HG03565 (cell line): ENCODE measurements at regions not wholly inside any gene's neighbourhood (a gene's known extent, or its start where the extent isn't known, plus 50 kb on each side); places are given as distances from the start of the nearest gene placed in this dataset.
A peak's percentile ranks its signal among the peaks of the same experiment; 100 is the strongest.
"Not testable (repeated sequence)": the region's sequence is repeated elsewhere in the genome, so short reads cannot be mapped to it uniquely, and the experiment has no call there.

Source experiments
- ATAC-seq: cut with Tn5 transposase; IDR thresholded peaks from one replicate; pipeline ENCODE4 v1.9.1; 2021; ENCODE audit warnings: mild to moderate bottlenecking, moderate library complexity; ENCODE audit not compliant: unreplicated experiment

DNA sequence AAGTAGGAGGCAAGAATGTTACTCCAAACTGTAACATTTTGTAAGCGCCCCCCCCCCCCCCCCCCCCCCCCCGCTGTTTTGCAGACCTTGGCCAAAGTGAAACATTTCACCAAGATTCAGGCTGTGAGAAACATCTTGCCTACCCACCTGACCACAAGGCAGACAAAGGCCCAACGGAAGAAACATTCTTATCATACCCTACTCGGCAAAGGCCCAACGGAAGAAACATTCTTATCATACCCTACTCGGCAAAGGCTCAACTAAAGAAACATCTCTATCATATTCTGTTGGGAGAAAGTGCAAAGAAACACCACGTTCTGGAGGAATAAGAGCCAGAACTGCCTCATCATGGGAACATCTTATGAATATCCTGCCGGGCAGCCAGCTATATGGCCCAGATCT lies 117.1 kb downstream of the JRKL start:
- ATAC-seq = no peak

DNA sequence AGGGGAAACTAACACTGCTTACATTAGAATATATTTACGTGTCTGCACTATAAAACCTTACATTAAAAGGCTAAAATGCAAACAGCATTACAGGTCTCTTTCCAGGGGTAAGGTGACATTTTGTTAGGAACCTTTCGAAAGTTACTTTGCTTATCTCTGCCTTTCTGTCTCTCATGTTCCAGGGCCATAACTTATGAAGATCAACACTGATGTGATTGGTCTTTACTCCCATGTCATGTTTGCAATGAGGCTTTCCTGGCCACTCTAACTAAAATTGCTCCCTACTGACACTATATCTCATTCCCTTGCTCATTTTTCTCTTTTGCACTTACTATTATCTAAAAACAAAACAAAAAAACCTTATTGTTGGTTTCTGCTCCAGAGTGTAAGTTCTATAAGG lies 119.0 kb downstream of the JRKL start:
- ATAC-seq = no peak

DNA sequence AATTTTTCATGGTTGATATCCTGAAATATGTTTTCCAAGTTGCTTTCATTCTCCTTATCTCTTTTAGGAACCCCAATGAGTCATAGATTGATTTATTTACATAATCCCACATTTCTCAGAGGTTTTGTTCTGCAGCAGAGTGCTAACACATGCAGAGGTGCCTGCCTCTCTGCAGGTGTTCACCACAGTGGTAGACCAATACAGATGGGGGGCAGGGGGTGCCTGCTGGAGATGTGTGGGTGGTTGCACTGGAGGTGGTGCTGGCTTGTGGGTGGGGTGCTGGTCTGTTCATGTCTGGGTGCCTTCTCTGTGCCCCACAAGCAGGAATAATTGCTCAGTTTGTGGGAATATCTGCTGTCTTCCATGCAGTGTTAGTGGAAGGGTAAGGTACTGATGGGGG lies 131.1 kb downstream of the JRKL start:
- no peak for ATAC-seq

DNA sequence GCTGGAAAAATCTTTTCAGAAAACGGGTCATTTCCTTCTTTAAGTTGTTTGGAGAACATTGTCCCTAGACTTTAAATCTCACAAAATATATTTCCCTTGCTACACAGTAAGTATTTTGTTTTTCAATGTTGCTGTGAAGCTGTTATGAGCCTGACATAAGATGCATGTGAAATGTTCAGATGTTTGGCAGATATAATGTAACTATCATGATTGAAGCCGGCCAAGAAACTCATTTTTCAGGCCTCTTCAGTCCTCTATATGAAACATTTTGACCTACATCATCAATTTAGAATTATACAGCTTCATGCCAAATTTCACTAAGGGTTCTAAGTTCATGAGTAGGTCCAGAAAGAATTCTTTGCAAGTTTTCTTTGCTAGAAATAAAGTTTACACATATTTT lies 133.8 kb downstream of the JRKL start:
- no peak for ATAC-seq

DNA sequence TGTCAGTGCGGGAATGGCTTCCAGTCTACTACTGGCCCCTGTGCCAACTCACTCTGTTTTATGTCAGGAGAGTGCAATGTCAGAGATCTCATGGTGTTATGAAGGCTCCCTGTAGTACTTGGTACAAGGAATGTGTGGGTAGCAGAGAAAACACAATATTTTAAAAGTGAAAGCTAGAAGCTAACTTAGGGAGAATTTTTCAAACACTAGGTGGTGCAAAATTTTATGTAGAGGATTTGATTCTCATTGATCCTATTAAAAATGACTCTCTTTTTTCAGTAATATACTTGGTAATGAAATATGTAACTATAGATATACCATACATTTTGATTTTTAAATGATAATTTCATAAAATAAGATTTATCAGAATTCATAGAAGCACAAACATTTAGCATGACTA lies 134.7 kb downstream of the JRKL start:
- ATAC-seq = no peak

DNA sequence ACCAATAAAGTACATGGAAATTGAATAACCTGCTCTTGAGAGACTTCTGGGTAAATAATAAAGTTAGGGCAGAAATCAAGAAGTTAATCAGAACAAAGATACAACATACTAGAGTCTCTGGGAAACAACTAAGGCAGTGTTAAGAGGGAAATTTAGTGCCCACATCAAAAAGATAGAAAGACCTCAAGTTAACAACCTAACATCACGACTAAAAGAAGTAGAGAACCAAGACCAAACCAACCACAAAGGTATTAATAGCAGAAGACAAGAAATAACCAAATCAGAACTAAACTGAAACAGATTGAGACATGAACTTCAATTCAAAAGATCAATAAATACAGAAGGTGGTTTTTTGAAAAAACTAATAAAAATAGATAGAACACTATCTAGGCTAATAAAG lies 140.7 kb downstream of the JRKL start:
- peak; percentile 64 for ATAC-seq

DNA sequence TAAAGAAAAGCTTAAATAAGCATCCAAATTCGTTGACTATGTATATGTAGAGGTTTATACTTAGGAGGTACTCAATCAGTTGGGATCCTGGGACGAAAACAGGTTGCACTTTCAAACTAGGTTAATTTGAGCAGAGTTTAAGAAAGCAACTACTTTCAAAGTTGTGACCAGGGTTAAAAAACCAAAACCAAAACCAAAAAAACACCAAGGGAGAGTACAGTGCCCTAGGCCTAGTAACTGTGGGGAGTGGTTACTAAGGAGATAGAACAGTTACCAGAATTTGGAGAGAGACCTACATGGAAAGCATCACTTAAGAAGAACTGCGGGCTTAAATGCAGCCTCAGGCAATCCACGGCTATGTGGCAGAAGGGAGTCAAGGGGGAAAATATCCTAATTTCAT lies 148.3 kb downstream of the JRKL start:
- no peak for ATAC-seq

DNA sequence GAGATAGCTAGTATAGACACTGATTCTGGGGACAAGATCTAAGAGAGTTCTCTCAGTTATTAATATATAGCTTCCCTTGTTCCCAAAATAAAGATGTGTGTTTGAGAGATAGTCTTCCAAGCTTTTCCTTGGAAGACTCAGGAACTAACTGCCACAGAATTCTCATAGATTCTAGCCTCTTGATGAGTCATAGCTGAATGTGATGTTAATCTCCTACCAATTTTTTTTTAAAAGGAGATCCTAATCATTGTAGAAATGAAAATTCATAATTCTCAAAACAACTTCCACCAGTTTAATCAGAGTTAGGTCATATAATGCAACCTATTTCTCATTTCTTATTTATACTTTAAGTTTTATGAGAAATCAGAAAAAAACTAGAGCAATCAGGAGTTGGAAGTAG lies 148.8 kb downstream of the JRKL start:
- no peak for ATAC-seq

DNA sequence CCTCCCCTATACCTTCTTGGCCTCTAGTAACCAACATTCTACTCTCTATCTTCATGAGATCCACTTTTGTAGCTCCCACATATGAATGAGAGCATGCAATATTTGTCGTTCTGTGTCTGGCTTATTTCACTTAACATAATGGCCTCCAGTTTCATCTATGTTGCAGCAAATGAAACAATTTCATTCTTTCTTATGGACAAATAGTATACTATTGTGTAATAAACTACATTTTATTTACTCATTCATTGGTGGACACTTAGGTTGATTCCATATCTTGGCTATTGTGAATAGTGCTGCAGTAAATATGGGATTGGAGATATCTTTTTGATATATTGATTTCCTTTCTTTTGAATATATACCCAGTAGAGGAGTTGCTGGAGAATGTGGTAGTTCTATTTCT lies 151.1 kb downstream of the JRKL start:
- no peak for ATAC-seq

DNA sequence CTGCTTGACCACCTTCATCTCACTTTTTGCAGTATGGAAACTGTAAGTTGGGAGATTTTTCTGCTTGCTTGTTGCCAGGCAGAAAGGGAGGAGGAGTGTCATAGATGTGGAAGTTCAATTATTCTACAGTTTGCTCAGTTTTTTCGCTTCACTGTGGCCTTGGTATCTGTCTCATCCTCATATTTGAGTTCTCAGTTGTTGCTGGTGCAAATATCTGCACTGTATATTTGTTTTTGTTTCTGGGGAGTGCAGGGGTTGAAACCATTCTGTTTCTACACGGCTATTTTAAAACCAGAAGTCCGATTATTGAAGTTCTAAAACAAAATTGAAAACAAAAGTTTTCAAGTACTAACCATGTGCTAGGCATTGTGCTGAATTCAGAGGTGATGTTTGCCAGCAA lies 153.4 kb downstream of the JRKL start:
- ATAC-seq = no peak

DNA sequence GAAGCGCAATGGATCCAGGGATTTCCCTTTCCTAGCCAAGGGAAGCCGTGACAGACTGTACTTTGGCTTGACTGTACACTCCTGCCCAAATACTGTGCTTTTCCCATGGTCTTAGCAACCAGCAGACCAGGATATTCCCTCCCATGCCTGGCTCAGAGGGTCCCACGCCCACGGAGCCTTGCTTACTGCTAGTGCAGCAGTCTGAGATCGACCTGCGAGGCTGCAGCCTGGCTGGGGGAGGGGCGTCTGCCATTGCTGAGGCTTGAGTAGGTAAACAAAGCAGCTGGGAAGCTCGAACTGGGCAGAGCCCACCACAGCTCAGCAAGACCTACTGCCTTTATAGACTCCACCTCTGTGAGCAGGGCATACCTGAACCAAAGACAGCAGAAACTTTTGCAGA lies 155.4 kb downstream of the JRKL start:
- not testable (repeated sequence) for ATAC-seq

DNA sequence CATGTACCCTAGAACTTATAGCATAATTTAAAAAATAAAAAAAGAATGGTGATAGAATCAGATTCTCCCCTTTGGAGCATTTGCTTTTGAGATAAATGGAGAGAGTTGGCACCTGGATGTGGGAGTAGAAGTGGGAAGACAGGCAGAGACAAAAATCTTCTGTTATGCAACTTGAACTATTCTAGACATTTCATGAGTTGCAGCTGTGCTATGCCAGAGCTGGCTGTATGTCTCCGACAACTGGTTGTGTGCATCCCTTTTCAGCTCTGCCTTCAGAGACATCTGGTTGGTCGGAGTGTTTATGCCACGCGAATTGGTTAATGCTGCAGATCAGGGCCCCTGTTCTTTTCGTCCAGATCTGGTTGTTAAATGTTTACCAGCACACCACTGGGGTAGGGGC lies 161.3 kb downstream of the JRKL start:
- ATAC-seq = no peak

DNA sequence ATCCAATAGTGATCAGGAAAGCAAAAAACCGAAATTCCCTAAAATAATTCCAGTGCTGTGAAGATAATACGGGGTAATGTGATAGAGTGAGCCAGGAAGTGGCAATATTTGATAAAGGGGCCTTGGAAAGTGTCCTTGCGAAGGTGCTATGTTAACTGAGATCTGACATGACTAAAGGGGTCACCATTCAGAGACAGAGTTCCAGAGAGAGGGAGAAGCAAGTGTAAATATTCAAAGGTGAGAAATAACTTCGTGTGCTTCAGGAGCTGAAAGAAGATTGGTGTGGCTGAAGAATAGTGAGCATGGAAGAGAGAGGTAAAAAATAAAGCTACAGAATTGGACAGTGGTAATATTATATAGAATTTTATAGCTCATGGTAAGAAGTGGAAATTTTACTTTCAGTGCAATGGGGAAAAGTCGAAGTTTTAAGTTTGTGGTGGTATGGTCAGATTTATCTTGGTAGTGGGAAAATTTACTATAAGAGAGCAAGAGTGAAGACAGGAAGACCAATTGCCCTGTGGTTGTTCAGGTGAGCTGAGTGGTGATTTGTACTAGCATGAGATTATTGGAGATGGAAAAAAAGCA lies 164.5 kb downstream of the JRKL start:
- ATAC-seq = no peak

DNA sequence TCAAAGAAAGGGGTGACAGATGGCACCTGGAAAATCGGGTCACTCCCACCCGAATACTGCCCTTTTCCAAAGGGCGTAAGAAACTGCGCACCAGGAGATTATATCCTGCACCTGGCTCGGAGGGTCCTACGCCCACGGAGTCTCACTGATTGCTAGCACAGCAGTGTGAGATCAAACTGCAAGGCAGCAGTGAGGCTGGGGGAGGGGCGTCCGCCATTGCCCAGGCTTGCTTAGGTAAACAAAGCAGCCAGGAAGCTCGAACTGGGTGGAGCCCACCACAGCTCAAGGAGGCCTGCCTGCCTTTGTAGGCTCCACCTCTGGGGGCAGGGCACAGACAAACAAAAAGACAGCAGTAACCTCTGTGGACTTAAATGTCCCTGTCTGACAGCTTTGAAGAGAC lies 166.0 kb downstream of the JRKL start:
- ATAC-seq = not testable (repeated sequence)

DNA sequence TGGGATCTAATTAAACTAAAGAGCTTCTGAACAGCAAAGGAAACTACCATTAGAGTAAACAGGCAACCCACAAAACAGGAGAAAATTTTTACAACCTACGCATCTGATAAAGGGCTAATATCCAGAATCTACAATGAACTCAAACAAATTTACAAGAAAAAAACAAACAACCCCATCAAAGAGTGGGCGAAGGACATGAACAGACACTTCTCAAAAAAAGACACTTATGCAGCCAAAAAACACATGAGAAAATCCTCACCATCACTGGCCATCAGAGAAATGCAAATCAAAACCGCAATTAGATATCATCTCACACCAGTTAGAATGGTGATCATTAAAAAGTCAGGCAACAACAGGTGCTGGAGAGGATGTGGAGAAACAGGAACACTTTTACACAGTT lies 170.9 kb downstream of the JRKL start:
- ATAC-seq = not testable (repeated sequence)

DNA sequence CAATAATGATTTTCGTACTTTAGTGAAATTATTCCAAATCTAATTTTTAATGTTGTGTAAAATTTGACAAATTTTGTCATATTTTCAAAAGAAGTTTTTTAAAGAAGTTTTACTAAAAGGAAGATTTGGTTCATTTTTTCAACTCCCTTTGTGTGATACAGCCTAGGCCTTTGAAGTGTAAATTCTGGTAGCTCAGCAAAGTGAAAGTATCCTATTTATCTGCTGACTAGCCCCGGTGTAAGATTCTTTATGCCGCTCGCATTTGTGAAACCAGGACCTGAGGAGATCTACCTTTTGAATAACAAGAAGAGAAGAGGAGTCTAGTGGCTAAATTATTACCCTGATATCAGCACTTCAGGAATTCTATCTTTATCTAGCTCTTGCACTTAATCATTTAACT lies 177.4 kb downstream of the JRKL start:
- no peak for ATAC-seq

DNA sequence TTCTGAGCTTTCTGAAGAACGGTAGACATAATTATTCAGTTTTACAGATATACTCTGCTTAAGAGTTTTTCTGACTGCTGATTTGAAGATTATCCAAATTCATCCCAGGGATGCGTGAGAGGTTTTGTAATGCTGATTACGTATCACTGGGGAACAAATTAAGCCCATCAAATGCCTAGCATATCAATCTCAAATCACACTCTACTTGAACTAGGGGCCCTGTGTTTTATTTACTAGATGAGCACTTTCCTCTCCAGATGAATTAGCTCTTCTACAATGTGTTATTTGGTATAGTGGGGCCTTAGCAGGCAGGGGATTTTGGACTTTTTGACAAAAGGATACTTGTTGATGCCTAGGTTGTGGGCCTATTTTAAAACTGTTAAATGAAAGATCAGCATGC lies 177.9 kb downstream of the JRKL start:
- ATAC-seq = no peak

DNA sequence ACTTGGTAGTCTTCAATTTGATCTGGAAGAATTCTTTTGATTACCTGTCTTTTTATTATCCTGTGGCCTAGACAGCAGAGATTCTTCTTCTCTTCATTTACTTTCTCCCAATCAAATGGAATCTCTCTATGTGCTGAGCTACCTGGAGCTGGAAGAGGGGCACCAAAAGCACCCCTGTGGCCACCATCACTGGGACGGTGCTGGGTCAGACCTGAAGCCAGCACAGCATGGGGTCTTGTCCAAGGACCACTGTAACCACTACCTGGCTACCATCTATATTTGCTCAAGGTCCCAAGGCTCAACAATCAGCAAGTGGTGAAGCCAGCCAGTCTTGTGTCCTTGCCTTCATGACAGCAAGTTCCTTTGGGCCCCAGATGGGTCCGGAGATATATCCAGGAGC lies 186.6 kb downstream of the JRKL start:
- no peak for ATAC-seq

DNA sequence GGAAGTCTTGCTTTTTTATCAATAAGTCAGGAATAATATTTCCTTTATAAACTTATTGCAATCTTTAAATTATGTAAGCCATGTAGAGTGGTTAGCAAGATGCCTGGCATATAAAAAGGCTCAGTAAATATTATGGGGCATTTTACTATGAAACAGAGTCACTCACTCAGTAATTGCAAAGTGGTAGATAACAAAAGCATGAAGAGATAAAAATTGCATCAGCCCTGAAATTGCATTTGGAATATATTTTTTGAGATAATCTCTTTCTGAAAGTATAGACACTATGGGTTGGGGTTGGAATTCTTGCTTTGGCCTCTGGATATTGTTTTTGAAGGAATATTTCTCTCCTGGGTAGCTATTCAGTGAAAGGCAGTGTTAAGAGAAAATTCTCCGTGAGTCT lies 188.6 kb downstream of the JRKL start:
- ATAC-seq = no peak

DNA sequence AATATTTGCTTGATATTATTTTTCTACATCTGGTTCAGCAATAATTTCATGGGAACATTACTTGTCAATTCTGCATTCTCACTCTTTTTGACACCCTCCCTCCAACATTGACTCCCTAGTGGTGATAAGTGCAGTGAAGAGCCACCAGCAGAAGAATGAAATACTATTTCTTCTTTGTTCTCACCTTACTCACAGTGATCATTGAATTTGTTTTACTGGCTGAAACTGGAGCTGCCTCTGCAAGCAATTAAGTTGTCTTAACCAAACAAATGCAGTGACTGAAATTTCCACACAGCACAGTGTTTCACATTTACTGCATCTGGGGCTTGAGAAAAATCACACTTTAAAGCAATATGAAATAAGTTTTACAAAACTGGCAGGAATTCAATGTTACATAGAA lies 189.8 kb downstream of the JRKL start:
- no peak for ATAC-seq

DNA sequence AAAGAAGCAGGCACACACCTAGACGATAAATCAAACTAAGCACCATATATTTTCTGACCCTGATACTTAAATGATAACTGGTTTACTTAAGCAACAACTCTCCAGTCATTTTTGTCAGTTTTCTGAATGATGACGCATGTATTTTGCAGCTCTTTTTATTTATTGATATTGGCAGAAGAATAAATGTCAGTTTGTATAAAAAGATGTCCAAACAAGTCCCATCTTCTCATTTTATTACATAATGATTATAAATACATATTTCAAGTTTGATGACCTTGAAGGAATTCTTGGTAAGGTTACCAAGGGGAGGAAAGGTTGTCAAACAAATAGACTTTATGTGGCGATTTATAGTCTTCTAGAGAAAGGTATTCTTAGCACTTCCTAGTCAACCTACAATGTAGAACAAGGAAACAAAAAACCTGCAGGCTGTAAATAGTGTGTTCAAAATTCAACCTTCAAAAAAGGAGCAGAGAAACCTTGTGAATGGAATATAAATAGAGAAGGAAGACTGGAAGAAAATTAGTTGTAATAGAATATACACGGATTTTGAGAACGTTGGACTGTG lies 190.7 kb downstream of the JRKL start:
- no peak for ATAC-seq

DNA sequence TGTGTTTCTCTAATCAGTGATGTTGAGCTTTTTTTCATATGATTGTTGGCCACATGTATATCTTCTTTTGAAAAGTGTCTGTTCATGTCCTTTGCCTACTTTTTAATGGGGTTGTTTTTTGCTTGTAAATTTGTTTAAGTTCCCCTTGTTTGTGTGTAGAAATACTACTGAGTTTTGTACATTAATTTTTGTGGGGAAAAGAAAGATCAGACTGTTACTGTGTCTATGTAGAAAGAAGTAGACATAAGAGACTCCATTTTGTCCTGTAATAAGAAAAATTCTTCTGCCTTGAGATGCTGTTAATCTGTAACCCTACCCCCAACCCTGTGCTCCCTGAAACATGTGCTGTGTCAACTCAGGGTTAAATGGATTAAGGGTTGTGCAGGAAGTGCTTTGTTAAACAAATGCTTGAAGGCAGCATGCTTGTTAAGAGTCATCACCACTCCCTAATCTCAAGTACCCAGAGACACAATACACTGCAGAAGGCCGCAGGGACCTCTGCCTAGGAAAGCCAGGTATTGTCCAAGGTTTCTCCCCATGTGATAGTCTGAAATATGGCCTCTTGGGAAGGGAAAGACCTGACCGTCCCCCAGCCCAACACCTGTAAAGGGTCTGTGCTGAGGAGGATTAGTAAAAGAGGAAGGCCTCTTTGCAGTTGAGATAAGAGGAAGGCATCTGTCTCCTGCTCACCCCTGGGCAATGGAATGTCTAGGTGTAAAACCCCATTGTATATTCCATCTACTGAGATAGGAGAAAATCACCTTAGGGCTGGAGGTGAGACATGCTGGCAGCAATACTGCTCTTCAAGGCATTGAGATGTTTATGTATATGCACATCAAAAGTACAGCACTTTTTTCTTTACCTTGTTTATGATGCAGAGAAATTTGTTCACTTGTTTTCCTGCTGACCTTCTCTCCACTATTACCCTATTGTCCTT lies 196.4 kb downstream of the JRKL start:
- not testable (repeated sequence) for ATAC-seq
